ENCODE measurements at regions not wholly inside any gene's neighbourhood (a gene's known extent, or its start where the extent isn't known, plus 50 kb on each side); places are given as distances from the start of the nearest gene placed in this dataset.

- Mint-ChIP-seq H3K4me1 (no peaks in the 10 kb centered on the region), H3K4me3 (no peak overlapping the region), H3K27me3 (no peaks in the 10 kb centered on the region), H3K9me3 (ENCODE audit: insufficient read depth) (no peaks in the 10 kb centered on the region), H3K27ac (no peak overlapping the region)
- intact Hi-C loops (cut with micrococcal nuclease), result no loop called here
- no peak for DNase-seq
- no peak overlapping the region for H3K27ac ChIP-seq (ENCODE audit: low read length in 2 of 2)
- H3K4me3 ChIP-seq (ENCODE audit: control extremely low read depth in 1 of 5, extremely low read depth in 1 of 5, insufficient read depth in 1 of 5, low read depth in 2 of 5, low read length in 4 of 5), result no peak overlapping the region
- H3K9me3 ChIP-seq (ENCODE audit: control extremely low read depth in 1 of 3, control insufficient read depth in 2 of 3, insufficient read depth in 1 of 3, low read length in 2 of 3), result no peaks in the 10 kb centered on the region
- POLR2A ChIA-PET, result no interaction called here
- CTCF ChIA-PET, result no interaction called here
- no peaks in the 10 kb centered on the region for H3K79me2 ChIP-seq (ENCODE audit: control insufficient read depth, insufficient read depth, low read length)
- H3K4me2 ChIP-seq (replicated peaks; ENCODE audit: low read depth, low read length, poor library complexity, severe bottlenecking), result no peak overlapping the region
- no peaks in the 10 kb centered on the region for H3K27me3 ChIP-seq (replicated peaks in 1 of 4; ENCODE audit: control extremely low read depth in 1 of 4, control insufficient read depth in 3 of 4, insufficient read depth in 4 of 4, low read length in 3 of 4)
- no CpG with 5 or more reads among the region's 2 CpGs for WGBS (ENCODE audit: insufficient coverage)
- no peaks in the 10 kb centered on the region for H3K36me3 ChIP-seq (replicated peaks in 1 of 2; ENCODE audit: control extremely low read depth in 1 of 2, control insufficient read depth in 1 of 2, extremely low read depth in 1 of 2, insufficient read depth in 2 of 2, low read length in 1 of 2)
- no peaks in the 10 kb centered on the region for H4K20me1 ChIP-seq (ENCODE audit: control insufficient read depth, insufficient read depth, low read length, poor library complexity, severe bottlenecking)
- no peak overlapping the region for H2AFZ ChIP-seq (ENCODE audit: insufficient read depth, low read depth, low read length, poor library complexity, severe bottlenecking)
- no peak overlapping the region for H3K9ac ChIP-seq (ENCODE audit: low read length)
- TF ChIP-seq EZH2 (IDR thresholded peaks at IDR 0.05; ENCODE audit: borderline replicate concordance, insufficient read depth, low read depth, low read length, poor library complexity, severe bottlenecking), result no peak
- TF ChIP-seq CTCF (IDR thresholded peaks at IDR 0.05), result no peak
- H3K4me1 ChIP-seq (ENCODE audit: control insufficient read depth in 2 of 2, insufficient read depth in 2 of 2, low read length in 2 of 2), result no peaks in the 10 kb centered on the region
- ATAC-seq (ENCODE audit: low read depth), result no peak
These were observed 213.5 kb upstream of the MBL2 start for GRCh38 chr10:52986125-52986524.

DNA sequence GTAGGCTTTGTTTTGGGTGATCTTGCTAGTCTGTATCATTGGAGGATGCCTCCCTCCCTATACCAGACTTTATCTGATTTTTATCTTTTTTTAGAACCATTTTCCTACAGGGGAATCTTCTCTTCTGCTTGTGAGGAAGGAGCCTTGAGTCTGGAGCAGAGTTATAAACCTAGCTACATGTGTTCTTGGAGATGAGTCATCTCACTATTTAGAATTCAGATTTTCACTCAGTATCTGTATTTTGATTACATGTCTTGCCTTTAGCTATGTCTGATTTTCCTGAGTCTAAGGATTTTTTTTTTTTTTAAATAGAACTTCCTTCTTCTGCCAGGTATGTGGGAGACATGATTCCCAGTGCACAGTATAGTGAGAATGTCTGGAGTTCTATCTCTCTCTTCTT, 211.6 kb upstream of the MBL2 start:
- TF ChIP-seq CTCF (IDR thresholded peaks at IDR 0.05) (no peak), EZH2 (IDR thresholded peaks at IDR 0.05; ENCODE audit: borderline replicate concordance, insufficient read depth, low read depth, low read length, poor library complexity, severe bottlenecking) (no peak)
- ATAC-seq (ENCODE audit: low read depth) (no peak), DNase-seq (no peak)
- Histone ChIP-seq H3K9ac (ENCODE audit: low read length) (no peak overlapping the region), H4K20me1 (ENCODE audit: control insufficient read depth, insufficient read depth, low read length, poor library complexity, severe bottlenecking) (no peaks in the 10 kb centered on the region), H3K27ac (ENCODE audit: low read length in 2 of 2) (no peak overlapping the region), H3K4me2 (replicated peaks; ENCODE audit: low read depth, low read length, poor library complexity, severe bottlenecking) (no peak overlapping the region), H3K4me1 (ENCODE audit: control insufficient read depth in 2 of 2, insufficient read depth in 2 of 2, low read length in 2 of 2) (no peaks in the 10 kb centered on the region), H3K27me3 (replicated peaks in 1 of 4; ENCODE audit: control extremely low read depth in 1 of 4, control insufficient read depth in 3 of 4, insufficient read depth in 4 of 4, low read length in 3 of 4) (no peaks in the 10 kb centered on the region), H3K4me3 (ENCODE audit: control extremely low read depth in 1 of 5, extremely low read depth in 1 of 5, insufficient read depth in 1 of 5, low read depth in 2 of 5, low read length in 4 of 5) (no peak overlapping the region), H3K36me3 (replicated peaks in 1 of 2; ENCODE audit: control extremely low read depth in 1 of 2, control insufficient read depth in 1 of 2, extremely low read depth in 1 of 2, insufficient read depth in 2 of 2, low read length in 1 of 2) (no peaks in the 10 kb centered on the region), H3K79me2 (ENCODE audit: control insufficient read depth, insufficient read depth, low read length) (no peaks in the 10 kb centered on the region), H3K9me3 (ENCODE audit: control extremely low read depth in 1 of 3, control insufficient read depth in 2 of 3, insufficient read depth in 1 of 3, low read length in 2 of 3) (no peaks in the 10 kb centered on the region), H2AFZ (ENCODE audit: insufficient read depth, low read depth, low read length, poor library complexity, severe bottlenecking) (no peak overlapping the region)
- ChIA-PET CTCF (no interaction called here), POLR2A (no interaction called here)
- Mint-ChIP-seq H3K4me1 (no peaks in the 10 kb centered on the region), H3K27me3 (no peaks in the 10 kb centered on the region), H3K4me3 (no peak overlapping the region), H3K27ac (no peak overlapping the region), H3K9me3 (ENCODE audit: insufficient read depth) (no peaks in the 10 kb centered on the region)
- intact Hi-C loops (cut with micrococcal nuclease), result no loop called here

Data from B cell (primary cell).